ENCODE measurements at regions not wholly inside any gene's neighbourhood (a gene's known extent, or its start where the extent isn't known, plus 50 kb on each side); places are given as distances from the start of the nearest gene placed in this dataset.
"Not testable (repeated sequence)": the region's sequence is repeated elsewhere in the genome, so short reads cannot be mapped to it uniquely, and the experiment has no call there.

GRCh38 chr12:46711756-46712155, 114.0 kb downstream of the SLC38A4 start:
- no peak for DNase-seq

DNA sequence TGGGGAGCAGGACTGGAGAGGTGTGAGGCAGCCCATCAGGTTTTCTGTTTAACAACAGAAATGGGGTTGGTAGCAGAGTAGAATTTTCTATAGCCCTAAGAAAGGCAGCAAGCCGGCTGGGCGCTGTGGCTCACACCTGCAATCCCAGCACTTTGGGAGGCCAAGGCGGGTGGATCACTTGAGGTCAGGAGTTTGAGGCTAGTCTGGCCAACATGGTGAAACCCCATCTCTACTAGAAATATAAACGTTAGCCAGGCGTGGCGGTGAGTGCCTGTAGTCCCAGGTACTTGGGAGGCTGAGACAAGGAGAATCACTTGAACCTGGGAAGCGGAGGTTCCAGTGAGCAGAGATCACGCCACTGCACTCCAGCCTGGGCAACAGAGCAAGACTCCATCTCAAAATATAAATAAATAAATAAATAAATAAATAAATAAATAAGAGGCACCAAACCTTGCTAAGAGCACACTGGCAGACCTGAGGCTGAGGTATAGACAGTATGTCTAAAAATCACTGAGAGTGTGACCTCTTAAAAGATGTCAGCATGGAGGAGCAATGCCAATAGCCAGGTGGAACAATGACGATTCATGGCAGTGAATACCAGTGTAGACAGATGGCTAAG, 115.6 kb downstream of the SLC38A4 start:
- DNase-seq: no peak

- no peak for DNase-seq
Observed at GRCh38 chr12:46702581-46703344, 123.0 kb downstream of the SLC38A4 start.

- no peak for DNase-seq
Observed at GRCh38 chr12:46701356-46701755, 124.4 kb downstream of the SLC38A4 start.

DNA sequence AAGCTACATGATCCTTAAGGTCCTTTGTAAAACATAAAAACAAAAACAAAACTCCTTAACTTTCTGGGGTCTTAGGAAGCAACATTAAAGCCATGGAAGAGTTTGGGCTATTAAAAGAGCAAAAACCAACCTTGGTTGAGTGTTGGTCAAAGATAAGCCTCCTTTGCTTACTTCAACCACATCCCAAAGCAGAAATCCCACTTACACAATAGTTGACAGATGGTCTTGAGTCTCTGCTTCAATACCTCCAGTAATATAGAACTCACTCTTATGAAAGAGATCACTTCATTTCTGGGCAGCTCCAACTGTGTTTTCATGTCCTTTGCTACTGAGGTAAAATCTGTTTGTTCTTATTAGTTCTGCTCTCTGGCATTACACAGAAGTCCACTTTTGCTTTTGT, 125.8 kb downstream of the SLC38A4 start:
- DNase-seq: no peak

- DNase-seq: no peak
Observed at GRCh38 chr12:46698003-46698402, 127.8 kb downstream of the SLC38A4 start.

- no peak for DNase-seq
Observed at GRCh38 chr12:46693518-46693917, 132.3 kb downstream of the SLC38A4 start.

DNA sequence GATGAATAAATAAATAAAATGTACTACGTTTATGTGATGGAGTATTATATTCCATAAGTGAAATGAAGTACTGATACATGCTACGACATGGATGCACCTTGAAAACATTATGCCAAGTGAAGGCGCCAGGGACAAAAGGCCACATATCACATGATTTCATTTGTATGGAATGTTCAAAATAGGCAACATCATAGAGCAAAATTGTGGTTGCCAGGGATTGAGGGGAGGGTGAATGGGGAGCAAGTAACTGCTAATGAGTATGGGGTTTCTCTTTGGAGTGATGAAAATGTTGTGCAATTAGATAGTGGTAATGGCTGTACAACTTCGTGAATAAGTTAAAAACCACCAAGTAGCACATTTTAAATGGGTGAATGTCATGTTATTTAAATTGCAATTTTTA, 132.8 kb downstream of the SLC38A4 start:
- no peak for DNase-seq

DNA sequence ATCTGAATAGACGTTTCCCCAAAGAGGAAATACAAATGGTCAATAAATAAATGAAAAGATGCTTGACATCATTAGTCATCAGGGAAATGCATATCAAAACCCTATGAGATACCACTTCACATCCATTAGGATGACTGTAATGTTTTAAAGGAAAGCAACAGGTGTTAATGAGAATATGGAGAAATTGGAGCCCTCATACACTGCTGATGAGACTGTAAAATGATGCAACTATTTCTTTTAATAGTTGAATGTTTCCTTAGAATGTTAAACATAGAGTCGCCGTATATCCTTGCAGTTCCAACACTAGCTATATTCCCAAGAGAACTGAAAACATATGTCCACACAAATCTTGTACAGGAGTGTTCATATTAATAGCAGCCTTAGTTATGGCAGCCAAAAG, 133.2 kb downstream of the SLC38A4 start:
- no peak for DNase-seq

- DNase-seq: no peak
Observed at GRCh38 chr12:46686267-46686942, 139.4 kb downstream of the SLC38A4 start.

DNA sequence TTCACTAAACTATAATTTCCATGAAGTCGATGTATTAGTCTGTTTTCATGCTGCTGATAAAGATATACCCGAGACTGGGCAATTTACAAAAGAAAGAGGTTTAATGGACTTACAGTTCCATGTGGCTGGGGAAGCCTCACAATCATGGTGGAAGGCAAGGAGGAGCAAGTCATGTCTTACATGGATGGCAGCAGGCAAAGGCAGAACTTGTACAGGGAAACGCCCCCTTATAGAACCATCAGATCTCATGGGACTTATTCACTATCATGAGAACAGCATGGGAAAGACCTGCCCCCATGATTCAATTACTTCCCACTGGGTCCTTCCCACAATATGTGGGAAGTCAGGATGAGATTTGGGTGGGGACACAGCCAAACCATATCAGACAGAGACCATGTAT, 141.6 kb downstream of the SLC38A4 start:
- DNase-seq: not testable (repeated sequence)

- DNase-seq: no peak
Observed at GRCh38 chr12:46682148-46682547, 143.6 kb downstream of the SLC38A4 start.

GRCh38 chr12:46680506-46680905, 145.3 kb downstream of the SLC38A4 start:
- no peak for DNase-seq

GRCh38 chr12:46679754-46680153, 146.0 kb downstream of the SLC38A4 start:
- DNase-seq: no peak

DNA sequence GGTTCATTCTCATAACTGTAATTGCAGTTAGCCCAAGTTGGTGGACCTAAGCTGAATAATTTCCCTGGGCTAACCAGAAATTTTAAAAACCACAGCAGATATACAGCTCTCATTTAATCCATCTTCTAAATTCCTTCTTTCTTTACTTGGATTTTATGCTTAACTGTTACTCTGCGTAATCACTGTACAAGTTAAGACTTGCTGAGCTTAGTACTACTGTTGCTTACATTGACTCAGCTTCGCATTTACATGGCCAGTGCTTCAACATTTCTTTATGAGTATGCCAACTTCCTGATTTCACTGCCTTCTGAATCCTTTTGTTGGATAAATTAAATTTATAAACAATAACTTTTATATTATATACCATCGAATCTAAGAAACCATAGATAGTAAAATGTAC, 147.4 kb downstream of the SLC38A4 start:
- DNase-seq: no peak

DNA sequence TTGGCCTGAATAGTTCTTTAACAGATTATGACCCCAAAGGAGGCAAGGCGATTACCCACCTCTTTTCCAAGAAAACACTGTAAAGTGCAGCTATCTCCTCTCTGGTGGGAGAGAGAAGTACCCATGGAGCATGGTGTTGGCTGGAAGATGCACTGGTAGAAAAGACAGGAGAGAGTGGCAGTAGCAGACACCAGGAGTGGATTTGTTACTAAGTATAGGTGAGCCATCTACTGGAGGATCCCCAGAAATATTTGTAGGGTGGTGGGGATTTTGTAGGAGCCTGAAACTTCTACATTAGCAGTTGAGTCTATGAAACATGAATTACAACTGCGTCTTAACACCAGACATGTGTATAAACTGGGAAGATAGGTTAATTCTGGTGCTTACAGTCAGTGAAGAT, 148.0 kb downstream of the SLC38A4 start:
- DNase-seq: no peak

GRCh38 chr12:46676797-46677520, 148.8 kb downstream of the SLC38A4 start:
- no peak for DNase-seq

- DNase-seq: no peak
Observed at GRCh38 chr12:46676396-46676795, 149.4 kb downstream of the SLC38A4 start.

DNA sequence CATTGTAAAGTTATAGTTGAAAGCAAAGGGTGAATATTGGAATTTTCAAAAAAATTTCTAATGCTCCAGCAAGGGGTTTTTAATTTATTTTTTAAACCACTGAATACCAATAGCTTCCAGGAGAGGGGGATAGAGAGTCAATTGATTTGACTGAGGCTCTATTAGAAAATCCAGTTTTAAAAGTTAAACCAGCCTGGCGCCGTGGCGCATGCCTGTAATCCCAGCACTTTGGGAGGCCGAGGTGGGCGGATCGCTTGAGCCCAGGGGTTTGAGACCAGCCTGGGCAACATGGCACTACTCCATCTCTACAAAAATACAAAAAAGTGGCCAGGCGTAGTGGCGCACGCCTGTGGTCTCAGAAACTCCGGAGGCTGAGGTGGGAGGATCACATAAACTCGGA, 150.1 kb downstream of the SLC38A4 start:
- DNase-seq: no peak

- DNase-seq: no peak
Observed at GRCh38 chr12:46674800-46675199, 151.0 kb downstream of the SLC38A4 start.

DNA sequence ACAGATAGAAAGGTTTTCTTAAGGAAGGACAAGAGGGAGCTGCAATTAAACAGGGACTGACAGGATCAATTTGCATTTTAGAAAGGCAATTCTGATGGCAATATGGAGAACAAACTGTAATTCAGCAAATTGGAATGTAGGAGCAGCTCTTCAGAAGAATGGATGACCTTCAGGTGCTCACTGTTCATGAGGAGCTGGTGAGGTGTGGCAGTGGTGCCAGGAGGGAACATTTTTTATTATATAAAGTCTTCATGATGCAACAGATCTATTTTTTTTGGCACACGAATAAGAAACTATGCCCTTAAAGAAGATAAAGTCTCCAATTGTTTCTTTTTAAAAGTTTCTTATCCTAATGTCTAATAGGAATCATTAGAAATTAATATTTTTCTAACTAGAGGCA, 151.7 kb downstream of the SLC38A4 start:
- no peak for DNase-seq

- no peak for DNase-seq
Observed at GRCh38 chr12:46671102-46671501, 154.7 kb downstream of the SLC38A4 start.

DNA sequence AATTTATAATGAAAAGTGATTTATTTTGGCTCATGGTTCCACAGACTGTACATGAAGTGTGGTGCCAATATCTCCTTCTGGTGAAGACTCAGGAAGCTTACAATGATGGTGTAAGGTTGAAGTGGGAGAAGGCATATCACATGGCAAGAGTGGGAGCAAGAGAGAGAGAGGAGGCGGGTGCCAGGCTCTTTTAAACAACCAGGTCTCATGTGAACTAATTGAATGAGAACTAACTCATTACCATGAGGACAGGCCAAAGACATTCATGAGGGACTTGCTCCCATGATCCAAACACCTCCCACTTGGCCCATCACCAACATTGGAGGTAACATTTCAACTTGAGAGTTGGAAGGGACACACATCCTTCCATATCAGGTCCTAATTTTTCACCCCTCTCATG, 155.2 kb downstream of the SLC38A4 start:
- DNase-seq: no peak

DNA sequence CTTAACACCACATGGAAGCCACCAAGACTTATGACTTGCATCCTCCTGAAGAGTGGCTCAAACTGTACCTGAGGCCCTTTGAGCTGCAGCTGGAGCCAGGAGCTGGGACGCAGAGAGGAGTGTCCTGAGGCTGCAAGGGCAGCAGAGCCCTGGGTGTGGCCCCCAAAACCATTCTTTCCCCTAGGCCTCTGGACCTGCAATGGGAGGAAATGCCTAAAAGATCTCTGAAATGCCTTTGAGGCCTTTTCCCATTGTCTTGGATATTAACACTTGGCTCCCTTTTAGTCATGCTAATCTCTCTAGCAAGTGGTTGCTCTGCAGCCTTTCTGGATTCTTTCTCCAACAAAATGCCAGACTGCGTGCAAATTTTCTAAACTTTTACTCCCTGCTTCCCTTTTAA, 156.1 kb downstream of the SLC38A4 start:
- no peak for DNase-seq
